SH-SY5Y (cell line): ENCODE measurements at regions not wholly inside any gene's neighbourhood (a gene's known extent, or its start where the extent isn't known, plus 50 kb on each side); places are given as distances from the start of the nearest gene placed in this dataset.

Experiments
- GATA2 ChIP-seq: IDR thresholded peaks from 2 replicates; pipeline ENCODE4 v1.6.1; 2011; ENCODE audit warnings: mild to moderate bottlenecking, low read depth, low read length
- GATA3 ChIP-seq: IDR thresholded peaks from 2 replicates; pipeline ENCODE4 v1.6.1; 2011; ENCODE audit warnings: low read depth, mild to moderate bottlenecking, low read length, moderate library complexity

DNA sequence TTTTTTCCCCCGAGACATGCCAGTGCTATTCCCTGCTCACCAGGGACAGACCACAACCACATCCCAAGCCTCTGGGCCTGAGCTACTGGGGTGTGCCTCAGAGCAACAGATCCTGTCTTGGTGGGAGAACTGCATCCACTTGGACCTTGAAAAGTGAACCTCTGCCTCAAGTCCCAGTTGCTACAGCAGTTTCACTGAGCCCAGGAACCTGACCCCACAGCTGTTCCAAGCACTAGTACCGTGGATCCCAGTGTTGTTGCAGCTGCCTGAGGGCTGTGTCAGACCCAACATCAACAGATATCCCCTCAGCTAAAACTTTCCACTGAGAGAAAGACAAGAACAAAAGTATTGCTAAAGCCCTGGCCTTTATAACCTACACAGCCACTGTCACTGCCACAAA, 373.0 kb downstream of the PLPP3 start:
- TF ChIP-seq GATA3 (no peak), GATA2 (no peak)
